Activated B cell treated with CpG ODN at 0.5 μM for 24 hours (primary cell): ENCODE measurements at regions not wholly inside any gene's neighbourhood (a gene's known extent, or its start where the extent isn't known, plus 50 kb on each side); places are given as distances from the start of the nearest gene placed in this dataset.

Source experiments
- ATAC-seq: fragments of 200-7000 bp; cut with Tn5 transposase; one replicate; pipeline ENCODE4 v1.10.0; 2021; ENCODE audit warnings: low read depth, mild to moderate bottlenecking, moderate library complexity
- CTCF ChIA-PET: fragments of 350-600 bp; sonication (Branson Sonifier 250); formaldehyde crosslinking; loops from one replicate; lab custom pipeline; 2021; ENCODE audit warnings: antibody characterized with exemption; lab: Charles Lee
- POLR2A ChIA-PET: fragments of 350-600 bp; sonication (Branson Sonifier 250); formaldehyde crosslinking; loops from one replicate; lab custom pipeline; 2021; ENCODE audit warnings: antibody characterized with exemption; lab: Charles Lee
- DNase-seq: peaks from one replicate; pipeline ENCODE4 v3.0.0; 2022
- H3K27ac Mint-ChIP-seq: one replicate; pipeline ENCODE4 v1.8.0; 2020; ENCODE audit warnings: mixed read lengths
- H3K27me3 Mint-ChIP-seq: one replicate; pipeline ENCODE4 v1.8.0; 2021; ENCODE audit warnings: mixed read lengths
- H3K36me3 Mint-ChIP-seq: one replicate; pipeline ENCODE4 v1.8.0; 2021; ENCODE audit warnings: low read depth, mixed read lengths
- H3K4me1 Mint-ChIP-seq: one replicate; pipeline ENCODE4 v1.8.0; 2021; ENCODE audit warnings: mixed read lengths
- H3K4me3 Mint-ChIP-seq: one replicate; pipeline ENCODE4 v1.8.0; 2020; ENCODE audit warnings: mild to moderate bottlenecking, mixed read lengths
- H3K9me3 Mint-ChIP-seq: one replicate; pipeline ENCODE4 v1.8.0; 2020; ENCODE audit warnings: mixed read lengths
- intact Hi-C: fragments of 100-400 bp; cut with micrococcal nuclease; formaldehyde crosslinking; loops from one replicate; pipeline ENCODE4 v1.15.1; 2024
- TF ChIP-seq, protein P1 (sequence below): fragments of 200-600 bp; IDR thresholded peaks from one replicate; pipeline ENCODE4 v1.8.0; 2022; ENCODE audit warnings: antibody characterized with exemption, mild to moderate bottlenecking

DNA sequence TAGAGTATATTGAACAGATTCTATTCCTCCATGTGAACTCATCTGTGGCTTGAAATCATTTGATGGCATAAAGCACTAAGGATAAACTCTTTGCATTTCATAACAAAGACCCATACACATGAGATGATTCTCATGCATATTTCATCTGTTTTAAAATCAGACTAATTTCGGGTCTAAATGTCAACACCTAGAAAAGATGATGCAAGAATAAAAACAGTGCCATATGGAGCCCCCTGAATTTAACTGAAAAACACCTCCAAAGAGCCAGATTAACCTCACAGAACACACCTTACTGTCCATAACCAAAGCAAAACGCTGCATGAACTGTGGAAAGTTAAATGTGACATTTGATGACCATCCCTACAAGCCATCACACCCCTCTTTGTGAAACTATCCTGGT lies 59.7 kb downstream of the ELAPOR2 start:
- Mint-ChIP-seq H3K9me3 (peaks cover 2% of the 10 kb centered on the region), H3K4me3 (no peak overlapping the region), H3K27ac (no peak overlapping the region), H3K36me3 (no peaks in the 10 kb centered on the region), H3K27me3 (peaks cover 3% of the 10 kb centered on the region), H3K4me1 (no peaks in the 10 kb centered on the region)
- intact Hi-C loops = loop anchor here (5.0 kb wide), 1 partner anchor 42 kb away; no protein-coding TSS in a partner anchor
- CTCF ChIA-PET = no interaction called here
- TF ChIP-seq, protein P1, sequence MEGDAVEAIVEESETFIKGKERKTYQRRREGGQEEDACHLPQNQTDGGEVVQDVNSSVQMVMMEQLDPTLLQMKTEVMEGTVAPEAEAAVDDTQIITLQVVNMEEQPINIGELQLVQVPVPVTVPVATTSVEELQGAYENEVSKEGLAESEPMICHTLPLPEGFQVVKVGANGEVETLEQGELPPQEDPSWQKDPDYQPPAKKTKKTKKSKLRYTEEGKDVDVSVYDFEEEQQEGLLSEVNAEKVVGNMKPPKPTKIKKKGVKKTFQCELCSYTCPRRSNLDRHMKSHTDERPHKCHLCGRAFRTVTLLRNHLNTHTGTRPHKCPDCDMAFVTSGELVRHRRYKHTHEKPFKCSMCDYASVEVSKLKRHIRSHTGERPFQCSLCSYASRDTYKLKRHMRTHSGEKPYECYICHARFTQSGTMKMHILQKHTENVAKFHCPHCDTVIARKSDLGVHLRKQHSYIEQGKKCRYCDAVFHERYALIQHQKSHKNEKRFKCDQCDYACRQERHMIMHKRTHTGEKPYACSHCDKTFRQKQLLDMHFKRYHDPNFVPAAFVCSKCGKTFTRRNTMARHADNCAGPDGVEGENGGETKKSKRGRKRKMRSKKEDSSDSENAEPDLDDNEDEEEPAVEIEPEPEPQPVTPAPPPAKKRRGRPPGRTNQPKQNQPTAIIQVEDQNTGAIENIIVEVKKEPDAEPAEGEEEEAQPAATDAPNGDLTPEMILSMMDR = no peak
- DNase-seq (no peak), ATAC-seq (no peak)
- POLR2A ChIA-PET = no interaction called here

DNA sequence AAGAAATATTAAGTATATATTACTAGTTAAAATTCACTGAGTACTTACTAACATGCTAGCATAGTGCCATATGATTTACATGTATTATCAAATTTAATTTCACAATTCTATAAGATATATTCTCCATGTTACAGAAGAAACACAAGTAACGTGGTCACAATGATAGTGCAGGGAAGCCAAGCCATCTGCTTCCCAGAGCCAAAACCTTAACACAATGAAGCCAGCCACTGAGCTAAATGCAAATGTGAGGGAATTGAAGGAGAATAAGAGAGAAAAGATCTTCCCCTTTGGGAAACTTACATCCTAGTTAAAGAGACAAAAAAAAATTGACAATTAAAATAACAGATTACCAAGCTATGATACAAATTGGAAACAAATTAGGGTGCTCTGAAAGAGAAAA lies 63.6 kb downstream of the ELAPOR2 start:
- ATAC-seq = no peak
- H3K9me3 Mint-ChIP-seq = no peaks in the 10 kb centered on the region
- no peak for DNase-seq
- H3K4me1 Mint-ChIP-seq = no peaks in the 10 kb centered on the region
- intact Hi-C loops = no loop called here
- POLR2A ChIA-PET = interaction anchor here (0.7 kb wide), 1 partner anchor 28 kb away, joined by 3 read pairs; no protein-coding TSS in a partner anchor
- CTCF ChIA-PET = no interaction called here
- no peaks in the 10 kb centered on the region for H3K36me3 Mint-ChIP-seq
- H3K4me3 Mint-ChIP-seq = no peak overlapping the region
- TF ChIP-seq, protein P1 = no peak
- H3K27ac Mint-ChIP-seq = no peak overlapping the region
- H3K27me3 Mint-ChIP-seq = peaks cover 8% of the 10 kb centered on the region

DNA sequence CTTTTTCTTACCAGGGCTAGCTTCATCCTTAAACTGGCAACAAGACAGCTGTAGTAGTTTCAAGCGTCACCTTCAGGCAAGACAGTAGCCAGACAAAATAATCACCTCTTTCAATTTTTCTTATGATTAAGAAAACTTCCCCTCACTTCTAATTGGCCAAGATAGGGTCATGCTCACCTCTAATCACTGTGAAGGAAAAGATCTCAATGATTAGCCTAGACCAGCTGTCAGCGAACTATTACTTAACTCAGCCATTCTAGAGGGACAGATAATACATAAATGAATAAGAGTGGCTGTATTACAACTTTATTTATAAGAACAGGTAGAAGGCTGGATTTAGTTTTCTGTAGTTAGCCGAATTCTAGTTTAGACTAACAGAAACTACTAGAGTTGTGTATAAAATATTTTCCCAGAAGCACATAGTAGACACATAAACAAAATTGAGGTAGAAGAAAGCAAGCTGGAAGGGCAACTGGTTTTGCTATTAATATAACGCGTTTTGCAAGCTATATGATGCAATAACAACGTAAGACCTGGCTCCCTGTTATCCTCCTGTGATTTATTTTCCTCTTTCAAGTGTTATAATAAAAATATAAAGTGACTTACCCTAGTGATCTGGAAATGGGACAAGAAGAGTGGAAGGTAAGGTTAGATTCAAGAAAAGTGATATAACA lies 64.3 kb downstream of the ELAPOR2 start:
- no peak for ATAC-seq
- POLR2A ChIA-PET = no interaction called here
- DNase-seq = no peak
- intact Hi-C loops = no loop called here
- Mint-ChIP-seq H3K36me3 (no peaks in the 10 kb centered on the region), H3K4me3 (no peak overlapping the region), H3K4me1 (no peaks in the 10 kb centered on the region), H3K27ac (no peak overlapping the region), H3K9me3 (no peaks in the 10 kb centered on the region), H3K27me3 (peaks cover 8% of the 10 kb centered on the region)
- TF ChIP-seq, protein P1 = no peak
- CTCF ChIA-PET = no interaction called here

DNA sequence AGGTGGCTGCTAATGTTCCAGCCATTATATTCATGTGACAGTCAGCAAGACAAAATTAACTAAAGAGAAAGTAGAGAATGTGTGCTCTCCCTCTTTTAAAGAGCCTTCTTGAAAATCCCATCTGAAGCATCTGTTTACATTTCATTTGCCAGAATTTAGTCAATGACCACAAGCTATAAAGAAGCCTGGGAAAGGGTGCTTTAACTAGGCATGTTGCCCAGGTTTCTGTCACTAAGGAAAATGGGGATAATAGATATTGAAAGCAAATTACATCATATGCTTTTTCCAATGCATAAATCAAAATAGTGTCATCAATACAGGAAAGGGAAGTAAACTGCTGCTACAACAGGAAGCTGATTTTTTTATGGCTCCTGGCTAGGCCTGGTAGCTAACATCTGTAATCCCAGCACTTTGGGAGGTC lies 67.7 kb downstream of the ELAPOR2 start:
- H3K36me3 Mint-ChIP-seq = no peaks in the 10 kb centered on the region
- H3K27me3 Mint-ChIP-seq = peaks cover 8% of the 10 kb centered on the region
- H3K27ac Mint-ChIP-seq = no peak overlapping the region
- no peak for ATAC-seq
- intact Hi-C loops = no loop called here
- CTCF ChIA-PET = no interaction called here
- DNase-seq = no peak
- POLR2A ChIA-PET = no interaction called here
- H3K4me1 Mint-ChIP-seq = no peaks in the 10 kb centered on the region
- TF ChIP-seq, protein P1 = no peak
- H3K9me3 Mint-ChIP-seq = peaks cover 6% of the 10 kb centered on the region
- H3K4me3 Mint-ChIP-seq = no peak overlapping the region

DNA sequence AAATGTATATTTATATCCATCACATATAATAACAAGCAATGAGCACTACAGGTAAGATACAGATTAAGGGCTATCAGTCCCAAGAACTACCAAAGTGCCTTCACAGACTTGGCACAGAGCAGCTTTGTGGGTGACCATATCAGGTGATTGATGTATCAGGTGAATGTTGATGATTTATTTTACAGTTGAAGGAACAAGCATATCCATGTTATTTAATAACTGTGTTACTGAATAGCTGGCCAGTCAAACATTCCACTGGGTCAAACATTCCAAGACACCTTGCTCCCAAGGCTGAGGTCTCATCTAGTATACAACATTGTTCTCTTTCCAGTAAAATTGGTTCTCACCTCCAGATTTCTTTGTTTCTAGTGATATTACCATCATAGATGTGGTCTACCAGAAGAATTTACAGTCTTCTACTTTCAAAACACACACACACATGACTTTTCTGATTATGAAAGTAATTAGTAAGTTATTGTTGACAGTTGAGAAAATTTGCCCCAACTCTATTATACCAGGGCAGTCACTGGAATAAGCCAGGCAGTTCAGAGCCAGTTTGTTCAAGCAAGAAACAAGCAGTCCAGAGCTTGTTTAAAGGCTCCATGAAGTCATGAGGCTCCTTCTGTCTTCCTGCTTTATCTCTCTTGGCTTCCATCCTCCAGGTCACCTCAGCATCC lies 68.2 kb downstream of the ELAPOR2 start:
- intact Hi-C loops = no loop called here
- TF ChIP-seq, protein P1 = no peak
- CTCF ChIA-PET = no interaction called here
- no peak overlapping the region for H3K4me3 Mint-ChIP-seq
- peaks cover 8% of the 10 kb centered on the region for H3K27me3 Mint-ChIP-seq
- no peaks in the 10 kb centered on the region for H3K4me1 Mint-ChIP-seq
- ATAC-seq (no peak), DNase-seq (no peak)
- no peaks in the 10 kb centered on the region for H3K36me3 Mint-ChIP-seq
- H3K9me3 Mint-ChIP-seq = peaks cover 6% of the 10 kb centered on the region
- POLR2A ChIA-PET = no interaction called here
- no peak overlapping the region for H3K27ac Mint-ChIP-seq
